ENCODE measurements at regions not wholly inside any gene's neighbourhood (a gene's known extent, or its start where the extent isn't known, plus 50 kb on each side); places are given as distances from the start of the nearest gene placed in this dataset.
"Not testable (repeated sequence)": the region's sequence is repeated elsewhere in the genome, so short reads cannot be mapped to it uniquely, and the experiment has no call there.

- not testable (repeated sequence) for DNase-seq
These were observed 943.0 kb downstream of the TUBA3C start for GRCh38 chr13:18238586-18238985.

- DNase-seq = no peak
These were observed 945.2 kb downstream of the TUBA3C start for GRCh38 chr13:18236528-18236815.

GRCh38 chr13:18235756-18236527 is 945.7 kb downstream of the TUBA3C start:
- no peak for DNase-seq

GRCh38 chr13:18235172-18235571 is 946.5 kb downstream of the TUBA3C start:
- no peak for DNase-seq

- not testable (repeated sequence) for DNase-seq
These were observed 947.2 kb downstream of the TUBA3C start for GRCh38 chr13:18234451-18234850.

- DNase-seq = no peak
These were observed 947.8 kb downstream of the TUBA3C start for GRCh38 chr13:18233783-18234299.

- DNase-seq = no peak
These were observed 948.4 kb downstream of the TUBA3C start for GRCh38 chr13:18232994-18233782.

GRCh38 chr13:18232298-18232993 is 949.2 kb downstream of the TUBA3C start:
- DNase-seq = no peak

- DNase-seq = not testable (repeated sequence)
These were observed 957.2 kb downstream of the TUBA3C start for GRCh38 chr13:18224411-18224810.

GRCh38 chr13:18214689-18215088 is 966.9 kb downstream of the TUBA3C start:
- DNase-seq = not testable (repeated sequence)

GRCh38 chr13:18213511-18213910 is 968.1 kb downstream of the TUBA3C start:
- not testable (repeated sequence) for DNase-seq

GRCh38 chr13:18212873-18213272 is 968.8 kb downstream of the TUBA3C start:
- DNase-seq = peak; percentile 33

- peak; percentile 6 for DNase-seq
These were observed 969.7 kb downstream of the TUBA3C start for GRCh38 chr13:18211752-18212560.

GRCh38 chr13:18204614-18205178 is 976.9 kb downstream of the TUBA3C start:
- DNase-seq = not testable (repeated sequence)

- not testable (repeated sequence) for DNase-seq
These were observed 986.3 kb downstream of the TUBA3C start for GRCh38 chr13:18195365-18195678.

- not testable (repeated sequence) for DNase-seq
These were observed 986.8 kb downstream of the TUBA3C start for GRCh38 chr13:18194631-18195364.

- DNase-seq = not testable (repeated sequence)
These were observed 987.5 kb downstream of the TUBA3C start for GRCh38 chr13:18194104-18194503.
